Muscle layer of duodenum (tissue), 2 donors: ENCODE measurements at regions not wholly inside any gene's neighbourhood (a gene's known extent, or its start where the extent isn't known, plus 50 kb on each side); places are given as distances from the start of the nearest gene placed in this dataset.

Experiments
- H3K27ac ChIP-seq: one replicate; pipeline ENCODE4 v1.7.0; 2013; ENCODE audit warnings: mild to moderate bottlenecking, low read length
- H3K27me3 ChIP-seq: one replicate; pipeline ENCODE4 v1.7.0; 2013; ENCODE audit warnings: low read depth, mild to moderate bottlenecking, control low read depth, low read length
- H3K36me3 ChIP-seq, 2 donors: one replicate each; pipeline ENCODE4 v1.7.0; 2013; ENCODE audit warnings: low read length in 2 of 2, control low read depth in 1 of 2, mild to moderate bottlenecking in 1 of 2; ENCODE audit not compliant: insufficient read depth in 2 of 2, control insufficient read depth in 1 of 2
- H3K4me1 ChIP-seq, 2 donors: one replicate each; pipeline ENCODE4 v1.7.0; 2013; ENCODE audit warnings: low read length in 2 of 2, mild to moderate bottlenecking in 2 of 2, control low read depth in 1 of 2, moderate library complexity in 1 of 2; ENCODE audit not compliant: insufficient read depth in 2 of 2, control insufficient read depth in 1 of 2
- H3K4me3 ChIP-seq, 2 donors: one replicate each; pipeline ENCODE4 v1.7.0; 2013; ENCODE audit warnings: low read length in 2 of 2, low read depth in 1 of 2, mild to moderate bottlenecking in 1 of 2
- H3K9me3 ChIP-seq, 2 donors: one replicate each; pipeline ENCODE4 v1.7.0; 2013; ENCODE audit warnings: low read length in 2 of 2, control low read depth in 1 of 2, mild to moderate bottlenecking in 1 of 2; ENCODE audit not compliant: control insufficient read depth in 1 of 2
- donor health status: healthy.

- Histone ChIP-seq H3K4me1 (no peaks in the 10 kb centered on the region), H3K27ac (no peak overlapping the region), H3K9me3 (no peaks in the 10 kb centered on the region), H3K36me3 (no peaks in the 10 kb centered on the region), H3K4me3 (no peak overlapping the region), H3K27me3 (no peaks in the 10 kb centered on the region)
Measured at GRCh38 chr4:174099712-174100111, 183.8 kb downstream of the FBXO8 start.

- H3K4me3 ChIP-seq: no peak overlapping the region
- H3K36me3 ChIP-seq: no peaks in the 10 kb centered on the region
- no peaks in the 10 kb centered on the region for H3K27me3 ChIP-seq
- H3K4me1 ChIP-seq: no peaks in the 10 kb centered on the region
- no peak overlapping the region for H3K27ac ChIP-seq
- no peaks in the 10 kb centered on the region for H3K9me3 ChIP-seq
Measured at GRCh38 chr4:174096999-174097398, 186.5 kb downstream of the FBXO8 start.

GRCh38 chr4:174096456-174096855 is 187.0 kb downstream of the FBXO8 start:
- H3K4me3 ChIP-seq: no peak overlapping the region
- H3K27me3 ChIP-seq: no peaks in the 10 kb centered on the region
- no peaks in the 10 kb centered on the region for H3K4me1 ChIP-seq
- no peak overlapping the region for H3K27ac ChIP-seq
- H3K36me3 ChIP-seq: no peaks in the 10 kb centered on the region
- H3K9me3 ChIP-seq: no peaks in the 10 kb centered on the region

GRCh38 chr4:174091130-174091529 is 192.3 kb downstream of the FBXO8 start:
- Histone ChIP-seq H3K4me1 (peaks cover 0 to 5% of the 10 kb centered on the region in 2 donors), H3K27me3 (no peaks in the 10 kb centered on the region), H3K27ac (no peak overlapping the region), H3K36me3 (no peaks in the 10 kb centered on the region), H3K4me3 (no peak overlapping the region), H3K9me3 (no peaks in the 10 kb centered on the region)

GRCh38 chr4:174089711-174090110 is 193.8 kb downstream of the FBXO8 start:
- peaks cover 0 to 5% of the 10 kb centered on the region in 2 donors for H3K4me1 ChIP-seq
- H3K4me3 ChIP-seq: no peak overlapping the region
- no peaks in the 10 kb centered on the region for H3K27me3 ChIP-seq
- H3K36me3 ChIP-seq: no peaks in the 10 kb centered on the region
- no peak overlapping the region for H3K27ac ChIP-seq
- H3K9me3 ChIP-seq: no peaks in the 10 kb centered on the region

GRCh38 chr4:174088795-174089194 is 194.7 kb downstream of the FBXO8 start:
- H3K9me3 ChIP-seq: no peaks in the 10 kb centered on the region
- H3K4me3 ChIP-seq: no peak overlapping the region
- H3K27me3 ChIP-seq: no peaks in the 10 kb centered on the region
- no peaks in the 10 kb centered on the region for H3K36me3 ChIP-seq
- no peak overlapping the region for H3K27ac ChIP-seq
- H3K4me1 ChIP-seq: peaks cover 0 to 5% of the 10 kb centered on the region in 2 donors

GRCh38 chr4:174086829-174087799 is 196.4 kb downstream of the FBXO8 start:
- Histone ChIP-seq H3K27ac (no peak overlapping the region), H3K27me3 (no peaks in the 10 kb centered on the region), H3K4me3 (no peak overlapping the region), H3K4me1 (peaks cover 0 to 5% of the 10 kb centered on the region in 2 donors), H3K9me3 (no peaks in the 10 kb centered on the region), H3K36me3 (no peaks in the 10 kb centered on the region)

GRCh38 chr4:174084981-174085380 is 198.5 kb downstream of the FBXO8 start:
- Histone ChIP-seq H3K27me3 (no peaks in the 10 kb centered on the region), H3K9me3 (no peaks in the 10 kb centered on the region), H3K4me3 (no peak overlapping the region), H3K36me3 (no peaks in the 10 kb centered on the region), H3K4me1 (peaks cover 0 to 9% of the 10 kb centered on the region in 2 donors), H3K27ac (no peak overlapping the region)

- Histone ChIP-seq H3K27ac (no peak overlapping the region), H3K9me3 (no peaks in the 10 kb centered on the region), H3K4me1 (peaks cover 0 to 9% of the 10 kb centered on the region in 2 donors), H3K4me3 (no peak overlapping the region), H3K36me3 (no peaks in the 10 kb centered on the region), H3K27me3 (no peaks in the 10 kb centered on the region)
Measured at GRCh38 chr4:174084542-174084941, 198.9 kb downstream of the FBXO8 start.

GRCh38 chr4:174080361-174080760 is 203.1 kb downstream of the FBXO8 start:
- no peaks in the 10 kb centered on the region for H3K36me3 ChIP-seq
- no peaks in the 10 kb centered on the region for H3K27me3 ChIP-seq
- no peak overlapping the region for H3K27ac ChIP-seq
- H3K4me3 ChIP-seq: no peak overlapping the region
- H3K9me3 ChIP-seq: no peaks in the 10 kb centered on the region
- peaks cover 0 to 4% of the 10 kb centered on the region in 2 donors for H3K4me1 ChIP-seq

GRCh38 chr4:174071595-174071994 is 211.9 kb downstream of the FBXO8 start:
- Histone ChIP-seq H3K27ac (no peak overlapping the region), H3K36me3 (no peaks in the 10 kb centered on the region), H3K4me1 (peaks cover 0 to 5% of the 10 kb centered on the region in 2 donors), H3K4me3 (no peak overlapping the region), H3K27me3 (no peaks in the 10 kb centered on the region), H3K9me3 (no peaks in the 10 kb centered on the region)
